ENCODE measurements at regions not wholly inside any gene's neighbourhood (a gene's known extent, or its start where the extent isn't known, plus 50 kb on each side); places are given as distances from the start of the nearest gene placed in this dataset.
"Not testable (repeated sequence)": the region's sequence is repeated elsewhere in the genome, so short reads cannot be mapped to it uniquely, and the experiment has no call there.

DNA sequence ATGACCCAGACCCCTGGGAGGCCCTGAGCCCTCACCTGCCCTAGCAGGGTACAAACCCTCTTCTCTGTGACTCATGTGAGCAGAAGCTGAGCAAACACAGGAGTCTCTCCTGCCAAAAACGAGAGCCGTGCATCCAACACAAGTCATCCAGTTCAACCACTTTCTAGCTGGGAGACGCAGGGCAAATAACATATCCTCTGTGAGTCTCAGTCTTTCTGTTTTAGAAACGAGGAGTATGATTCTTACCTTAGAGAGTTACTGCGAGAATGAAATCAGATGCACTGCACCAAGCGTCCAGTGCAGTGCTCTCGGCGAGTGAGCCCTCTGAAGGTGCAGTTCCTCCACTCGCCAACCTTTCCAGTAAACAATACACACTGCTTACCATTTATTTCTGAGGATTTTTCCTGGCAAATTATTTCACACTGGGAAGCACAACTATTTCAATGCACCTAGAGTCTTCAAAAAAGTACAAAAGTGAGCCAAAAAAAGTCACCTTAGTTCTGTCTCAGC lies 331.8 kb upstream of the MYT1L start:
- DNase-seq (ENCODE audit: low read depth): no peak

DNA sequence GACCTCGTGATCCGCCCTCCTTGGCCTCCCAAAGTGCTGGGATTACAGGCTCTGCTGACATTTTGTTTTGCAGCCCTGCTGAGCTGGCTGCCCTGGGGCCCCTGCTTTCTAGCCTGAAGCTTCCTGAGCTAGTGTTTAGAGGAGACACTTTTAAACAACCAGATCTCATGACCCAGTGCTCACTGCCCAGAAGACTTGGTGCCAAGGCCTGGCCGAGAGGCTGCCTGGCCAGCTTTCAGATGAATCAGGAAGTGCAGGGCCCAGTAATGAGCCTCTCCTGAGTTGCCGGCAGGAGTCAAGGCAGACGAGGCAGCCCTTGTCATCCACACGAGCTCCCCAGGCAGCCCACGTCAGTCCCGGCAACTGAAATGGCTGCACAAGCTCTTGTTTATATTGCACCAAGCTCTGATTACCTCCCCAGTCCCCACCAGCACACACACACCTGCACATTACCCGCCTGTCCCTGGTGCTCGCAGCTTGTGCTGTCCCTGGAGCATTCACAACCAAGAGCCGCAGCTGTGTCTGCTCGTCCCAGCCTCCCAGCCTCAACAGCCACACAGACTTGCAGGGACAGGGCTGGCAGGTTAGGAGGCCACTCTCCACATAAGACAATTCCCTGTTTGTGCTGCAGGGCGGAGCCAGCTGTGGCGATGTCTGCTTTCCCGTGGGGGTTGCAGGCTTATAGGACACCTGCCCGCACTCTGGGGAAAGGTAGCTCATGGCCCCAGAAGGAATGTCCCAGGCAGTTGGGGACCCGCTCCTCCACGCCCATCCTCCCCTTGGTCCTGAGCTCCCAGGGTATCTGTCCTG lies 331.2 kb upstream of the MYT1L start:
- DNase-seq (ENCODE audit: low read depth): no peak

DNA sequence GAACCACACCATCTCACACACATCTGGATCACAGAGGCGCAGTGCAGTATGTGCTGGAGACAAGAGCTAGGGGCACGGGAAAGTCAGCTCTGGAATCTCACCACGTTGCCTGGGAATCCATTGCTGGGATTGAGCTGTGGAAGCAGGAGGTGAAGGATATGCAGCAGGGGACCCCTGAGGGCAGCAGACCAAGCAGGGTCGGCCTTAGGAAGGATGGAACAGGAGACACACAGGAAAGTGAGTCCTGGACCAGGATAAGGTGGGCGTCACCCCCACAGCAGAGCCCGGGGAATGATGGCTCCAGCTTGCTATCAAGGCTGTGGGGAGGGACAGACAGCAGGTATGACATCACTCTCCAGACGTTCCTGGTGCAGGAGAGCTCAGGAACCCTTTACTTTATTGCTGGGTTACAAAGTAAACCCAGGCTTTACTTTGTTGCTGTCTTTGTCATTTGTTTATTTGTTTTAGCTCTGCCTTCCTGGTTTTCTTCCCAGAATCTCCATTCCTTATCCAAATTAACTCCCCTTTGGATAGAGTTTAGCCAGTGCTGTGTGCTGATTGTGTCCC lies 329.8 kb upstream of the MYT1L start:
- DNase-seq (ENCODE audit: low read depth): no peak

DNA sequence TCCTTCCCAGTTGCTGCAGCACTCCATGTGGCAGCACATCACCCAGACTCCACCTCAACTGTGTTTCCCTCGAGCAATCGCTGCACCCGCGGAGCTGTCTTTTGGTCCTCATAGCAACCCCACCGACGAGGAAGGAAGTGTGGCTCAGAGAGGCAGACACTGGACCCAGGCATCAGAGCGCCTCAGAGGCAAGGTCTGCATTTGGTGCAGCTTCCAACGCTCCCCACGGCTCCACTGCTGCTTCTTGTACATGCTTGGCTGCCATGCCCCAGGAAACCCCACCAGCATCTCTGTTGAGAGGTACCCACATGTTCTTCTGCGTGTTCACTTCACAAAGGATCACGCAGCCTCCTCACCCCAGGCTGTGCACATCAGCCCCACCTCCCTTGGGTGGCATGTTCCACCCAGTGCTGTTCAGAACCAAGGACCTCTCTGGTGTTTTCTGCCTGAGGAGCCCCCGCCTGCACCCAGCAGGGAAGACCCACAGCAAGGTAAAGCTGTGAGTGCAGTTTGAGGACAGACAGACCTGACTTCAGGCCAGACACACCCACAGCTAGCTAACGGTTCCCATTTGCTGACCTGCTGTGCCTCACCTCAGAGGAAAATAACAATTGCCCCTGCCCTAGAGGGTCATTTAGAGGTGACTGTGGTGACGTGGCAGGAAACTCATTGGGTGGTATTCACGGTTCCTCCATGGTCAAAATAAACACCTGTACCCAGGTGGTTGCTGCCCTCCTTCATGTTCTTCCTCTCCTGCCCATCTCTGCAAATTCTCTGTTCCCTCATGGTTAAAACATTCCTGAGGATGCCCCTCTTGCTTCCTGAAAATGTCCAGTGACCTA lies 326.3 kb upstream of the MYT1L start:
- no peak for DNase-seq (ENCODE audit: low read depth)

DNA sequence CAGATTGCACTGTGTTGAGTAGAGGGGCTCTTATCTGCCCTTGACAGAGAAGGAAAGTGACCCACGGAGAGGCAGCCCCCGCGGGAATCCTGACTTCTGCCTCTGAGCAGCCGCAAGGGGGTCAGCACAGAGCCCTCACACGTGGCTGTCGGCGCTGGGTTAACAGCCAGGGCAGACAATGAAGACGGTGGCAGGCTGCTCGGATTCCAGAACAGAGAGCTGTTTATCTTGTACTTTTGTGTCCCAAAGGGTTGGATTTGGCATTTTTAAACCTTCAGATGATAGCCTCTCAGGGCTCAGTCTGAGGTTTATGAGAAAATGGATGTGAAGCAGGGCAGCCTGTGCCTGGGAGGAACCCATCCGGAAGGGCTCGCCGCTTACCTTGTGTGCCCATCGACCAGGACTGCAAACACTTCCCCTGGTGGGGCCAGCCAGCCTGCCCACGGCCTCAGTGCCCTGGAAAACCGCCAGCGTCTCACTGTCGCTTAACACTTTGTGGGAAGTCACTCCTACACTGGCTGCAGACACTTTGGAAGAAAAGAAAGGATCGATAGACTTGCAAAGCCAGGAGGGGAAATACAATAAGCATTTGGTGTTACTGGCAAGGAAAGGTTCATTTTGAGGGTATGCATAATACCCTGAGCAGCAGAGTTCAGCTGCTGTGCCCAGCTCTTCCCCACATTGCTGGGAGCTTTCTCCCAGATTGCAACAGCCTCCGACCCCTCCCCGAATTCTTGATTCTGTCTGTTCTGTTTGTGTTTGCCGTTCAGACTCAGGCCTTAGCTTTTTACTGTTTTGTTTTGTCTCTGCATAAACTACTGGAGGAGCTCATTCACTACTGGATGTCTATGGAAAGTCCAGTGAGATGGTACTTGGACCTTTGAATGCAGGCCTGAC lies 325.3 kb upstream of the MYT1L start:
- no peak for DNase-seq (ENCODE audit: low read depth)

DNA sequence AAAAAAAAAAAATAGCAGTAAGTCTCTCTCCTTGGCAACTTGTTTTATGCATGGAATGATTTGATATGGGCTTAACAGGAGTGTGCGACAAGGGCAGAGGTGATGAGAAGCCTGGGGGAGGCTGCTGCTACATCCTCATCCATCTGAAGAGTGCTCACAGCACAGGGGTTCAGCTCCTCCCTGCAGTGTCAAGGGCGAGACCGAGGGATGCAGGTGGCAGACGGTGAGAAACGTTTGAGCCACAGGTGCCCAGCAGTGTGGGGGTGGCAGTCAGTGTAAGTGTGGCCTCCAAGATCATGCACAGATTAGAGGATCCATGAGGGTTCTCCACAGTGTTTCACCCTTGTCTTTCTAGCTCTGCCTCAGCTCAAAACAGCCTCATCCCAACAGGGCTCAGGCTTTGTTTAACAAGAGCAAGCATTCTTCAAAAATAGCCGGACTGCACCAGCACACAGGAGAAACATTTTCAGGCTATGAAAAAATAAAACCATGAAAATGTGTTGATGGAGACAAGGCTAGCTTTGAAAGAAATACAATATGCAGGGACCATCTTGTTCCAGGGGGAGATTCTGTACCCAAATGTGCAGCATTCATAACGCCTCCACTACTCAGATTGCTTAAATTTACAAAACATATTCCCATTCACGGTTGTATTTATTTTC lies 324.5 kb upstream of the MYT1L start:
- no peak for DNase-seq (ENCODE audit: low read depth)

DNA sequence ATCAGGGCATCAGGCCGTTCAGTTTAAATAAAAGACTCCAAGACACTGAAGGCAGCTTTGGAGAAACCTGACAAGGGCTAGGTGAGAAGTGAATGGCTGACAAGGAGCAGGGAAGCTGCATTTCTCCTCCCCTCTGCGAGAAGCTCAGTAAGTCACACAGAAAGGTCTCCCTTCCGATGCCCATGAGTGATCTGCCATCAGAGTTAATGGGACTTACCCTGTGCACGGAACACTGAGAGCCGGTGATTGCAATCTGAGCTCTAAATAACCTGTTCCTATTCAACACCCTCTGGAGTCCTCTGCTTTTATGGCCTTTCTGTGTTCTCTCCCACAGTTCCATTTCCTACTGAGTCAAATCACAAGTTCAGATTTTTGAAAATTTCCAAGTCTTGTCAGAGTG lies 322.2 kb upstream of the MYT1L start:
- DNase-seq (ENCODE audit: low read depth): no peak

DNA sequence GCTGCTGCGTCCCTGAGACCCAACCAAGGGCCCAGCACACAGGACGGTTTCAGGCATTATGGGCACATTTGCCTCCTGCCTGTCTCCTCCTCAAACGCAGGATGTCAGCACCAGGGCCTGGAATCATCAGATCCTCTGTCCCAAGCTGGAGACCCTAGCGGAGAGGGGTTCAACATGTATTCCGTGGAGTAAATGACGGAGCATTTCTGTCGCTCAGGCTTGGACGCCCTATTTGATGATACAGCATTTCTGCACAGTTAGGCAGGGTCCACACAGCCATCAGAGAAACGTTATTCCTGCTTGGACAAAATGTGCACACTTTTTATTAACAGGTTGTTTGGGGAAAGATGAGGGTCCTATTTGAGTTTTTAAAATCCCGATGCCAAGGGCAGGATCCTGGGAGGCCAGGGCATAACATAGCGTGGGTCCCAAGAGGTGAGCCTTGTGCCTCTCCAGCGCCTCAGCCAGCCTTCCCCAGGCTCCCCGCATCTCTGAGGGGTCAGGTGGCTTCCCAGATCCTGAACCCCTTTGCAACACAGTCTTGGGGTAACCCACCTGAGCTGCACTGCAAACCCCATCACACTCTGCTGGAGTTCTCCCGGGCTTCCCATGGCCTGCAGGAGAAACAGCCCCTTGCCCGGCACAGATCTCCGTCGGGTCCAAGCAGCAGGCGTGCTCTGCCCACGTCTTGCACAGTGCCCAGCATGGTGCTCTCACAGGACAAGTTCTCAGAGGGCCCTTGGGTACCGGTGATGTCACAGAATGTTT lies 319.7 kb upstream of the MYT1L start:
- no peak for DNase-seq (ENCODE audit: low read depth)

DNA sequence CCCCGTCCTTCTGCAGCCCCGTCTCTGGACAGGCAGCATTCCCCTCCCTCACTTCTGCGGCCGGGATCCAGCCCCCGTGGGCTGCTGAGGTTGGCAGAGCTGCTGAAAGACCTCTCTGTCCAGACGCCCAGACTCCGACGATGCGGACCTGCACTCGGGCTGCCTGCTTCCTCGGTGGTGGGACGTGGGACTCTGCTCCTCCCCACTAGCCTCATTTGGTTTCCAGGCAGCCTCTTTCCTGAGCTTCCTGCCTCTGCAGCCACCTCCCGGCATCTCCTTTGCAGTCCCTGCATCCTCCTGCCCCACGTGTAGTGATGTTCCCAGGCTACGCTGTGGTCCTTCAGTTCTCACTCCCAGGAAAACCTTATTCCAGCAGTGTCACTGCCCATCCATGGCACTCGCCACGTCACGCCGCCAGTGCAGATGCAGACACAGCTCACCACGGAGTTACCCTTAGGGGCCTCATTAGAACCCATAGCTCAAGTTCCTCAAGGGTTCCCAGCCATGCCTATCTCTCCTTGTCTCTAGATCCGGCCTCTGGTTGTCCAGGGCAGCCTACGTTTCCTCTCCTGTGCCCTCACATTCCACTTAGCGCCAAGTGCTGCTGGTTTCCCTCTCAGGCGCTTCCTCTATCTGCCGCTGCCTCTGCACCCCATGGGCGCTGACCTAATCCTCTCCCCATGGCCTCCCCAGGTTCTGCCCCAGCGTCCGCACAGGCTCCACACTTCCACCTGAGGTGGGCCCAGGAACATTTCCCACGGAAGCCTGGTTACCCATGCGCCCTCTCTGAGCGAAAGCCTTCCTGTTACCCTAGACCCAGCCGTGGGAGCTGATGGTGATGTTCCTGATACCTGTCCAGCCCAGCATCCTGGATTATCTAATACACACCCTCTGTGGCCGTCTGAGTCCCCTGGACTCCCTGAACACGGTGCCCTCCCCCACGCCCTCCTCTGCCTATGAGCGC lies 318.3 kb upstream of the MYT1L start:
- DNase-seq (ENCODE audit: low read depth): no peak

DNA sequence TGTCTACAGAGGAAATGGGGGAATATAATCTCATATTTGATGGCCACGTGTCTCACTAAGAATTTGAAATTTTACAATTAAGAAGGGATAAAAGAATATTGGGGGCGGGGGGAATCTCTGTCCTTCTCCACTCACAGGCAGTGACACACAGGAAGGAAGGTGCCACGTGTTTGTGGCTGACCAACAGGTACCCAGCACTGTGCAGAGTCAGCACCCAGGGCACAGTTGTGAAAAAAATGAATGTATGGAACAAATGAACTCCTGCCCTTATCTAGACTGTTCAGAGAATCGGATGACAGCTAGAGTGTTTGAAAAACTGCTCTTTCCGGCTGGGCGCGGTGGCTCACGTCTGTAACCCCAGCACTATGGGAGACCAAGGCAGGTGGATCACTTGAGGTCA lies 317.0 kb upstream of the MYT1L start:
- DNase-seq (ENCODE audit: low read depth): no peak

DNA sequence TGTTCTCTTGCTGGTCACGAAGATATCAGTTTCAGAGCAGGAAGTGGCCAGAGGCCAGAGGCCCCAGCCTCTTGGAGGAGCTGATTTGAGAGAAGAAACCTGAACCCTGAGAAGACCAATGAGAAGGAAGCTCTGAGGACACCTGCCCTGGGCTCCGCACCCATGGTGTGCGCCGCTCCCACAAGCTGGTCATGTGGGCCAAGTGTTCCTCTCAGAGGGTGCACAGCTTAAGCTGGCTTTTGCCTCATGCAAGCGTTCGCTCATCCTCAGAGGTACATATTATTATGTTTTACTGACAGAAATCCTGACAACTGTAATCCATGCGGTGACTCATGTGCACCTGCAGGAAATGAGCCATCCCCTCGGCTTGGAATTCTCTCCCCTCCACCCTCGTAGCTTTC lies 316.1 kb upstream of the MYT1L start:
- no peak for DNase-seq (ENCODE audit: low read depth)

DNA sequence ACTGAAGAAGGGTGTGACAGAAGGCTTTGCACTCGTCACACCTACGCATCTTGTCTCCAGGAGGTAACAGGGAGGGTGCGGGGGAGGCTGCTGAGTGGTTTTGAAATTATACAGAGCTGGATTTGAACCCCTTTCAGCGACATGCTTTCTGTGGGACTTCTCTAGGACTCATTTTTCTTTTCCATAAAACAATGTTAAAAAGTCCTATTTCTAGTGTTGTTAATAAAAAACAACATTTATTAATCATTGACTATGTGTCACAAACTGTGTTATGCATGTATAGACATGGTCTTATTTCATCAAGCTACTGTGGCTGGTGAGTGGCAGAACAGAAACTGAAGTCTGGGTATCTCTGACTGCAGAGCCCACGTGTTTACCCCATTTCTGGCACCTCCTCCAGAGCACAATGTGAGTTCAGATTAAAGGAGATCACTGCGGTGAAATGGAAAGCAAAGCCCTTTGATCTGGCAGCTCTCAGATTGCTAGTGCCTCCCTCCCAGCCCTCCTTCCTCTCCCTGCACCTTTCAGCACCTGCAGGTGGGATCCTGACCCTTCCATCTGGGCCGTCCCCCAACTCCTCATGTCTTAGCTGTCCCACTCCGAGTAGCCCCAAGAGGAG lies 315.5 kb upstream of the MYT1L start:
- DNase-seq (ENCODE audit: low read depth): no peak

DNA sequence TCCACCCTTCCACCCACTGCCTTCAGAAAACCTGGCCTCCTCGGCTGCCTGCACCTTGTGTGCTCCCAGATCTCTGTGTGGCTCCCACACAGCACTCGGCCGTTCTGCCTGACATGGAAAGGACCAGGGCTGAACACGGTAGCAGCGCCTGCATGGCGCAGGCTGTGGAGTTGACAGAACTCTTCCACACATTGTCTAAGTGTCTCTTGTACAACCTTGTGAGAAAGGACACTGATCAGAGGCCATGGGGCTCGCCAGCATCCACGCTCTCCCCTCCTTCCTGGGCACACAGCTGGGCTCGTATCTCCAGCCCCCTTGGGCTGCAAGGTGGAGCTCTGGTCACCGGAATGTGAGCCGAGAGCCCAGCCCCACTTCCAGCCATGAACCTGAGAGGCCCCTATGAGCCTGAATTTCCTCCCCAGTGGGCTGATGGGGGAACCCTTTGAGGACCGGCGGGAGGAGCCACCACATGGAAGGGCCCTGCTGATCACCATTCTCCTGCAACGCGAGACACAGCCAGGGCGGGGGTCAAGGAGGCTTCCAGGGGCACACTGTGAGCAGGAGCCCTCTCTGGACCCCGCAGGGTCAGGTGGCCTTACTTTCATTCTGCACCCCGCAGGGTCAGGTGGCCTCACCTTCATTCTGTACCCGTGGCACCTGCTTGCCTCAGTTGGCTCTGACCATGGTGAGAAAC lies 314.2 kb upstream of the MYT1L start:
- no peak for DNase-seq (ENCODE audit: low read depth)

DNA sequence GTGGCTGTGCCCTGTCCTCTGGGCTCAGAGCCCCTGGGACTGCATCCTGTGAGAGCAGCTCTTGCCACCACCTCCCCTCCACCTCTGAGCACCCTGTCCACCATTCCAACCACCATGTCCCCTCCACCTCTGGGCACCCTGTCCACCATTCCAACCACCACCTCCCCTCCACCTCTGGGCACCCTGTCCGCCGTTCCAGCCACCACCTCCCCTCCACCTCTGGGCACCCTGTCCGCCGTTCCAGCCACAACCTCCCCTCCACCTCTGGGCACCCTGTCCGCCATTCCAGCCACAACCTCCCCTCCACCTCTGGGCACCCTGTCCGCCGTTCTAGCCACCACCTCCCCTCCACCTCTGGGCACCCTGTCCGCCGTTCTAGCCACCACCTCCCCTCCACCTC lies 313.7 kb upstream of the MYT1L start:
- not testable (repeated sequence) for DNase-seq (ENCODE audit: low read depth)

DNA sequence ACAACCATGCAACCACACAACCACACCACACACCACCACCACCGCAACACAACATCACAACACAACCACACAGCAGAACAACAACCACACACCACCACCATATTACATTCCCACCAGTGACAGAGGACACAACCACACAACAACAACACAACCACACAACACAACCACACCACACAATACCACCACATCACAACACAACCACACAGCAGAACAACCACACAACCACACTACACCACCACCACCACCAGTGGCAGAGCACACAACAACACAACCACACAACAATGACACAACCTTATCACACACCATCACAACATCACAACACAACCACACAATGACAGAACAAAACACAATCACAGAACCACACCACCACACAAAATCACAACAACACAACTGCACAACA lies 313.0 kb upstream of the MYT1L start:
- no peak for DNase-seq (ENCODE audit: low read depth)

DNA sequence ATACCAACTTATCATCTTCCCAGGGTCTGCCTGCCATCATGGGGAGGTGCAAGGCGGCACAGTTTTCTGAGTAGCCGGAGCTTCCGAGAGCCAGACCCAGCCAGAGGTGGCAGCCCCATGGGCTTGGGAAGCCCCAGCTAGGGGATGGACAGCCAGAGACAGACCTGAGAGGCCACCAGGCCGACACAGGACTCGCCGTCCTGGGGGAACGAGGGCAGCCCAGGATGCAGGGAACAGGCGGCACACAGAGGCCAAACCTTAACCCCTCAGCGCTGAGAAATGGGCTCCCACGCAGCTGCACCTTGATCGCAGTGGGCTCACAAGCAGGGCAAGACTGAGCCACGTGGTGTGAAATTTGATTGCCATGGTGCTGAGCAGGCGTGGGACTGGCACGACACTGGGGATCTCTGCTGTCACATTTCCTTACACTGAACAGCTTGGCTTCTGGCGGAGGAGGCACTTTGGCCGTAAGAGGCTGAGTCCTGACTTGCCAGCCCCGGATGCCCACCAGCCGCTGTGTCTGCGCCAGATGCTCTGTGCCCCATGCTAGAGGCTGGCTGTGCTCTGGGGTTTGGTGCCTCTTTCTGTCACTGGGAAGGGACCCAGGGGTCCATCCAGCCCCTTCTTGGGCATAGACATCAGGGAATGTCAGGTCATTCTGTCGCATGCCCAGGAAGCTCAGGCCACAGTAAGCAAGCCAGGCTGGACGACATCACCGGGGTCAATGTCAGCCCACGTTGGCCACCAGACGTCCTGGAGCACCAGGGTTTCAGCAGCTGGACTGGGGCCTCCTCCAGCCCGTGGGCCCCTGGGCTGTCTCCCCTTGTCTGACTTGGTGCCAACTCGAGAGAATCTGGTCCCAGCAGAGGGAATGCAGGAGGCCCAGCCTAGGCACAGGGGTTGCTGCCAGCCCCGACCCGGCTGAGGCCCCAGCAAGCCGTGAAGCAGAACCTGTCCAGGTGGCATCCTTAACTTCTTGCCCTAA lies 312.1 kb upstream of the MYT1L start:
- DNase-seq (ENCODE audit: low read depth): no peak
